CD4-positive, alpha-beta T cell (primary cell): ENCODE measurements at regions not wholly inside any gene's neighbourhood (a gene's known extent, or its start where the extent isn't known, plus 50 kb on each side); places are given as distances from the start of the nearest gene placed in this dataset.

ENCODE experiments used
- ATAC-seq: fragments of 200-7000 bp; cut with Tn5 transposase; one replicate; pipeline ENCODE4 v1.10.0; 2022; ENCODE audit warnings: mild to moderate bottlenecking; ENCODE audit not compliant: poor library complexity
- CTCF ChIA-PET: fragments of 350-600 bp; sonication (Branson Sonifier 250); formaldehyde crosslinking; loops from one replicate; lab custom pipeline; 2021; ENCODE audit warnings: antibody characterized with exemption, inconsistent platforms; lab: Charles Lee
- POLR2A ChIA-PET: fragments of 350-600 bp; sonication (Branson Sonifier 250); formaldehyde crosslinking; loops from one replicate; lab custom pipeline; 2021; ENCODE audit warnings: antibody characterized with exemption, inconsistent platforms; lab: Charles Lee
- DNase-seq, 14 experiments: peaks; one replicate each; pipeline ENCODE4 v3.0.0-alpha.2; 2013 to 2020; ENCODE audit warnings: mixed read lengths in 2 of 14
- H3K27ac ChIP-seq, 2 donors: one replicate each; pipeline versions ENCODE4 v1.5.1 to v1.7.0; 2013; ENCODE audit warnings: low read length in 2 of 2, low read depth in 1 of 2, mild to moderate bottlenecking in 1 of 2
- H3K27me3 ChIP-seq, 2 experiments: 1 replicate in 1 of 2; 2 replicates in 1 of 2; pipeline versions ENCODE4 v1.6.1 to v1.7.0; 2013; ENCODE audit warnings: low read length in 2 of 2, control low read depth in 1 of 2, mild to moderate bottlenecking in 1 of 2, moderate library complexity in 1 of 2; ENCODE audit not compliant: insufficient read depth in 2 of 2, control insufficient read depth in 1 of 2
- H3K36me3 ChIP-seq: one replicate; pipeline ENCODE4 v1.6.1; 2013; ENCODE audit warnings: low read length, control low read depth; ENCODE audit not compliant: insufficient read depth
- H3K4me1 ChIP-seq: one replicate; pipeline ENCODE4 v1.6.1; 2013; ENCODE audit warnings: low read length, control low read depth; ENCODE audit not compliant: insufficient read depth
- H3K4me3 ChIP-seq: one replicate; pipeline ENCODE4 v1.5.1; 2013; ENCODE audit warnings: mild to moderate bottlenecking, low read length, moderate library complexity
- H3K9me3 ChIP-seq, 2 experiments: 1 replicate in 1 of 2; 2 replicates in 1 of 2; pipeline versions ENCODE4 v1.6.1 to v1.7.0; 2013; ENCODE audit warnings: low read length in 2 of 2, mild to moderate bottlenecking in 2 of 2, control low read depth in 1 of 2, moderate library complexity in 1 of 2; ENCODE audit not compliant: control insufficient read depth in 1 of 2, insufficient read depth in 1 of 2
- H3K27ac Mint-ChIP-seq: one replicate; pipeline ENCODE4 v1.8.0; 2020; ENCODE audit warnings: mixed read lengths
- H3K27me3 Mint-ChIP-seq: one replicate; pipeline ENCODE4 v1.8.0; 2021; ENCODE audit warnings: mixed read lengths
- H3K36me3 Mint-ChIP-seq: one replicate; pipeline ENCODE4 v1.8.0; 2021; ENCODE audit warnings: low read depth, mixed read lengths
- H3K4me1 Mint-ChIP-seq: one replicate; pipeline ENCODE4 v1.8.0; 2021; ENCODE audit warnings: low read depth, mixed read lengths
- H3K4me3 Mint-ChIP-seq: one replicate; pipeline ENCODE4 v1.8.0; 2020; ENCODE audit warnings: mild to moderate bottlenecking, mixed read lengths
- H3K9me3 Mint-ChIP-seq: one replicate; pipeline ENCODE4 v1.8.0; 2020; ENCODE audit warnings: mixed read lengths
- CTCF ChIP-seq: fragments of 200-600 bp; IDR thresholded peaks from one replicate; pipeline ENCODE4 v1.8.0; 2022; ENCODE audit warnings: antibody characterized with exemption, mild to moderate bottlenecking
- intact Hi-C, 2 experiments: fragments of 100-400 bp; cut with DNase I in 1 of 2; cut with micrococcal nuclease in 1 of 2; formaldehyde crosslinking; loops; one replicate each; pipeline versions ENCODE4 v1.15.1 to v1.9.0; 2023 to 2025; cut with DNase I, micrococcal nuclease

- Mint-ChIP-seq H3K27me3 (no peaks in the 10 kb centered on the region), H3K4me3 (no peak overlapping the region), H3K36me3 (no peaks in the 10 kb centered on the region), H3K4me1 (no peaks in the 10 kb centered on the region), H3K27ac (no peak overlapping the region), H3K9me3 (peaks cover 6% of the 10 kb centered on the region)
- H3K27ac ChIP-seq, result no peak overlapping the region
- POLR2A ChIA-PET, result no interaction called here
- ATAC-seq (no peak), DNase-seq (no peak)
- intact Hi-C loops, result no loop called here
- no peak for TF ChIP-seq CTCF
- H3K27me3 ChIP-seq, result no peaks in the 10 kb centered on the region
- no peaks in the 10 kb centered on the region for H3K36me3 ChIP-seq
- H3K4me1 ChIP-seq, result no peaks in the 10 kb centered on the region
- H3K9me3 ChIP-seq, result peaks cover 0 to 5% of the 10 kb centered on the region in 2 experiments
- no peak overlapping the region for H3K4me3 ChIP-seq
- CTCF ChIA-PET, result no interaction called here
Measured at GRCh38 chr18:33828949-33829348, 250.9 kb downstream of the ASXL3 start.

- TF ChIP-seq CTCF, result no peak
- intact Hi-C loops, result no loop called here
- H3K27ac Mint-ChIP-seq, result no peak overlapping the region
- H3K4me1 Mint-ChIP-seq, result no peaks in the 10 kb centered on the region
- Histone ChIP-seq H3K27ac (no peak overlapping the region), H3K4me1 (no peaks in the 10 kb centered on the region), H3K36me3 (no peaks in the 10 kb centered on the region), H3K9me3 (no peaks in the 10 kb centered on the region), H3K27me3 (no peaks in the 10 kb centered on the region), H3K4me3 (no peak overlapping the region)
- H3K9me3 Mint-ChIP-seq, result peaks cover 2% of the 10 kb centered on the region
- H3K27me3 Mint-ChIP-seq, result no peaks in the 10 kb centered on the region
- H3K4me3 Mint-ChIP-seq, result no peak overlapping the region
- no peaks in the 10 kb centered on the region for H3K36me3 Mint-ChIP-seq
- POLR2A ChIA-PET, result no interaction called here
- CTCF ChIA-PET, result no interaction called here
- no peak for ATAC-seq
- no peak for DNase-seq
Measured at GRCh38 chr18:33826151-33826550, 248.1 kb downstream of the ASXL3 start.

GRCh38 chr18:33821503-33821902 lies 243.5 kb downstream of the ASXL3 start:
- Mint-ChIP-seq H3K27ac (no peak overlapping the region), H3K9me3 (no peaks in the 10 kb centered on the region), H3K4me1 (no peaks in the 10 kb centered on the region), H3K27me3 (no peaks in the 10 kb centered on the region), H3K36me3 (no peaks in the 10 kb centered on the region), H3K4me3 (no peak overlapping the region)
- no peaks in the 10 kb centered on the region for H3K27me3 ChIP-seq
- no peak overlapping the region for H3K27ac ChIP-seq
- TF ChIP-seq CTCF, result no peak
- no peak overlapping the region for H3K4me3 ChIP-seq
- ATAC-seq, result no peak
- intact Hi-C loops, result no loop called here
- H3K36me3 ChIP-seq, result no peaks in the 10 kb centered on the region
- POLR2A ChIA-PET, result no interaction called here
- CTCF ChIA-PET, result no interaction called here
- H3K4me1 ChIP-seq, result no peaks in the 10 kb centered on the region
- peaks cover 0 to 4% of the 10 kb centered on the region in 2 experiments for H3K9me3 ChIP-seq
- DNase-seq, result no peak
